ENCODE measurements at regions not wholly inside any gene's neighbourhood (a gene's known extent, or its start where the extent isn't known, plus 50 kb on each side); places are given as distances from the start of the nearest gene placed in this dataset.
"Not testable (repeated sequence)": the region's sequence is repeated elsewhere in the genome, so short reads cannot be mapped to it uniquely, and the experiment has no call there.

GRCh38 chr6:11407414-11407813 is 130.1 kb upstream of the TMEM170B start:
- DNase-seq (ENCODE audit: low spot score) = no peak

- DNase-seq (ENCODE audit: low spot score) = peak; percentile 25
These were observed 132.7 kb upstream of the TMEM170B start for GRCh38 chr6:11404838-11405237.

- DNase-seq (ENCODE audit: low spot score) = no peak
These were observed 133.5 kb upstream of the TMEM170B start for GRCh38 chr6:11404081-11404480.

- no peak for DNase-seq (ENCODE audit: low spot score)
These were observed 134.4 kb upstream of the TMEM170B start for GRCh38 chr6:11403035-11403601.

GRCh38 chr6:11402581-11402980 is 135.0 kb upstream of the TMEM170B start:
- DNase-seq (ENCODE audit: low spot score) = not testable (repeated sequence)

- DNase-seq (ENCODE audit: low spot score) = not testable (repeated sequence)
These were observed 135.6 kb upstream of the TMEM170B start for GRCh38 chr6:11401954-11402353.

- no peak for DNase-seq (ENCODE audit: low spot score)
These were observed 138.9 kb upstream of the TMEM170B start for GRCh38 chr6:11398451-11399326.

GRCh38 chr6:11397622-11398450 is 139.7 kb upstream of the TMEM170B start:
- DNase-seq (ENCODE audit: low spot score) = no peak

- DNase-seq (ENCODE audit: low spot score) = no peak
These were observed 140.7 kb upstream of the TMEM170B start for GRCh38 chr6:11396860-11397259.

- no peak for DNase-seq (ENCODE audit: low spot score)
These were observed 143.6 kb upstream of the TMEM170B start for GRCh38 chr6:11393713-11394627.

- DNase-seq (ENCODE audit: low spot score) = no peak
These were observed 144.6 kb upstream of the TMEM170B start for GRCh38 chr6:11392778-11393507.

- DNase-seq (ENCODE audit: low spot score) = no peak
These were observed 145.4 kb upstream of the TMEM170B start for GRCh38 chr6:11391934-11392777.

GRCh38 chr6:11389977-11390376 is 147.6 kb upstream of the TMEM170B start:
- no peak for DNase-seq (ENCODE audit: low spot score)

GRCh38 chr6:11388983-11389944 is 148.3 kb upstream of the TMEM170B start:
- no peak for DNase-seq (ENCODE audit: low spot score)

- no peak for DNase-seq (ENCODE audit: low spot score)
These were observed 149.7 kb upstream of the TMEM170B start for GRCh38 chr6:11387707-11388430.

GRCh38 chr6:11386726-11387125 is 150.8 kb upstream of the TMEM170B start:
- no peak for DNase-seq (ENCODE audit: low spot score)

GRCh38 chr6:11386323-11386722 is 151.2 kb upstream of the TMEM170B start:
- DNase-seq (ENCODE audit: low spot score) = no peak
